GM18907 (cell line): ENCODE measurements at regions not wholly inside any gene's neighbourhood (a gene's known extent, or its start where the extent isn't known, plus 50 kb on each side); places are given as distances from the start of the nearest gene placed in this dataset.
"Not testable (repeated sequence)": the region's sequence is repeated elsewhere in the genome, so short reads cannot be mapped to it uniquely, and the experiment has no call there.

Experiments
- ATAC-seq: cut with Tn5 transposase; IDR thresholded peaks from one replicate; pipeline ENCODE4 v1.9.1; 2021; ENCODE audit warnings: mild to moderate bottlenecking, moderate library complexity; ENCODE audit not compliant: unreplicated experiment

- ATAC-seq, result no peak
These were observed 90.3 kb upstream of the RANBP6 start for GRCh38 chr9:6105738-6106137.

DNA sequence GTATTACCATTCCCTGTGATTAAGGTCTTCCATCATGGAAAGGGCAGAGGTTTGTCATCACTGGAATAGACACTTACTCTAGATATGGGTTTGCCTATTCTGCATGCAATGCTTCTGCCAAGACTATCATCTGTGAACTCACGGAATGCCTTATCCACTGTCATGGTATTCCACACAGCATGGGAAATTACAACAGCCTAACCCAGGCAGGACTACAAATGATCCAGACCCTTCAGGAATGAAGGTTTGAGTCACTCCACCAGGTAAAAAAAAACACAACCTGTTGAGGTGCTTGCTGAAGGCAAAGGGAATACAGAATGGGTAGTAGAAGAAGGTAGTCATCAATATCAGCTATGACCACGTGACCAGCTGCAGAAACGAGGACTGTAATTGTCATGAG lies 89.0 kb upstream of the RANBP6 start:
- not testable (repeated sequence) for ATAC-seq

GRCh38 chr9:6103911-6104310 lies 88.5 kb upstream of the RANBP6 start:
- not testable (repeated sequence) for ATAC-seq

DNA sequence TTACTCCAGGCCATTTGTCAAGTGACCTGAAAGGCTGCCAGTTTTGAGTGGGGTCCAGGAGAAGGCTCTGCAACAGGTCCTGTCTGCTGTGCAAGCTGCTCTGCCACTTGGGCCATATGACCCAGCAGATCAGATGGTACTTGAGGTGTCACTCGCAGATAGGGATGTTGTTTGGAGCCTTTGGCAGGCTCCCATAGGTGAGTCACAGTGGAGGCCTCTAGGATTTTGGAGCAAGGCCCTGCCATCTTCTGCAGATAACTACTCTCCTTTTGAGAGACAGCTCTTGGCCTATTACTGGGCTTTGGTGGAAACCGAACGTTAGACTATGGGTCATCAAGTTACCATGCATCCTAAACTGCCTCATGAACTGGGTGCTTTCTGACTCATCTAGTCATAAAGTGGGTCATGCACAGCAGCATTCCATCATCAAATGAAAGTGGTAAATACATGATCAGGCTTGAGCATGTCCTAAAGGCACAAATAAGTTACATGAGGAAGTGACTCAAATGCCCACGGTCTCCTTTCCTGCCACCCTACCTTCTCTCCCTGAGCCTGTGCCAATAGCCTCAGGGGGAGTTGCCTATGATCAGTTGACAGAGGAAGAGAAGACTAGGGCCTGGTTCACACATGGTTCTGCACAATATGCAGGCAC lies 87.0 kb upstream of the RANBP6 start:
- ATAC-seq, result not testable (repeated sequence)

- ATAC-seq, result not testable (repeated sequence)
These were observed 86.3 kb upstream of the RANBP6 start for GRCh38 chr9:6101725-6102124.

DNA sequence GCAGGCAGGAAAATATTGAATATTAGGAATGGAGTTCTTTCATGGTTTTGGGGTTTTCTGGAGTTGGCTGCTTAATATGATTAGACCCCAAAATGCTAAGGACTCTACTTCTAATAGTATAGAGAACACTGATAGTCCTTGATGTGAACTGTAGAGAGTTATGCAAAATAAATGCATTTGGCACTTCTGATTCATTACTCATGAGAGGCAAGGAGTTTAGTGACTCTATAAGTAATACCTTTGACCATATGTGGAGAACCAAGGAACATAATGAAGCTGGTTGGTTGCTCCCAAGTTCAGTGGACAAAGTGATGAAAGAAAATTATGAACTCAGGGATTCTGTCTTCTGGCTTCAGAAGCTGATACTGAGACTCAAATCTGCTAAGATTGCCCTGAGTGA lies 83.9 kb upstream of the RANBP6 start:
- ATAC-seq, result not testable (repeated sequence)

- ATAC-seq, result no peak
These were observed 83.0 kb upstream of the RANBP6 start for GRCh38 chr9:6098431-6098830.

- peak; percentile 69 for ATAC-seq
These were observed 81.4 kb upstream of the RANBP6 start for GRCh38 chr9:6096821-6097220.

DNA sequence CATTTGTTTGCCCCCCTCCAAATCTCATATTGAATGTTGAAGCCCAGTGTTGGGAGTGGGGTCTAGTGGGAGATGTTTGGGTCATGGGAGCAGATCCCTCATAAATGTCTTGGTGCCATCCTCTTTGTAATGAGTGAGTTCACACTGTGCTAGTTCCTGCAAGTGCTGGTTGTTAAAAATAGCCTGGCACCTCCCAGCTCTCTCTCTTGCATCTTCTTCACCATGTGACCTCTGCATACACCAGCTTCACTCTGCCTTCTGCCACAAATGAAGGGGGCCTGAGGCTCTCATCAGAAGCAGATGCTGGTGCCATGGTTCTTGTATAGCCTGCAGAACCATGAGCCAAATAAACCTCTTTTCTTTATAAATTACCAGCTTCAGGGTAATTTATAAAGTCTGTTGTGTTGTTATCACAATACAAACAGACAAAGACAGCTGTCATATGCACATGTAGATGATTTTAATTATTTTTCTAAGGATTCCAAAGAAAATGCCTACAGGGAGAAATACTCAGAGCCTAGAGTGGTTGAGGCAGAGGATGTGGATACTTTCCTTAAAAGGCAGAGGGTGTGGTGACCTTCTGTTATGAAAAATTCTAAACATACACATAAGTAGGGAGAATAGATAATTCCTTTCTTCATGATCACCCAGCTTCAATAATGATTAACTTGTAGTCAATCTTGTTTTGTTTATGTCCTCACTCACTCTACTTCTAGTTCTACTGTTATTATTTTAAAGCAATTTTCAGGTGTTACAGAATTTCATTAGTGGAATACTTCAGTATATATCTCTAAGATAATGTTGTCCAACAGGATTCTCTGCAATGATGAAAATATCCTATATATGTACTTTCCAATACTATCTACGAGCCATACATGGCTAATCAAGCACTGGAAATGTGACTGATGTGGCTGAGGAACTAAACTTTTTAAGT lies 75.1 kb upstream of the RANBP6 start:
- ATAC-seq, result no peak

- ATAC-seq, result no peak
These were observed 73.9 kb upstream of the RANBP6 start for GRCh38 chr9:6089300-6089699.

GRCh38 chr9:6086006-6086655 lies 70.7 kb upstream of the RANBP6 start:
- ATAC-seq, result no peak

- ATAC-seq, result peak; percentile 90
These were observed 64.8 kb upstream of the RANBP6 start for GRCh38 chr9:6080154-6080716.

GRCh38 chr9:6079386-6079785 lies 64.0 kb upstream of the RANBP6 start:
- ATAC-seq, result no peak

DNA sequence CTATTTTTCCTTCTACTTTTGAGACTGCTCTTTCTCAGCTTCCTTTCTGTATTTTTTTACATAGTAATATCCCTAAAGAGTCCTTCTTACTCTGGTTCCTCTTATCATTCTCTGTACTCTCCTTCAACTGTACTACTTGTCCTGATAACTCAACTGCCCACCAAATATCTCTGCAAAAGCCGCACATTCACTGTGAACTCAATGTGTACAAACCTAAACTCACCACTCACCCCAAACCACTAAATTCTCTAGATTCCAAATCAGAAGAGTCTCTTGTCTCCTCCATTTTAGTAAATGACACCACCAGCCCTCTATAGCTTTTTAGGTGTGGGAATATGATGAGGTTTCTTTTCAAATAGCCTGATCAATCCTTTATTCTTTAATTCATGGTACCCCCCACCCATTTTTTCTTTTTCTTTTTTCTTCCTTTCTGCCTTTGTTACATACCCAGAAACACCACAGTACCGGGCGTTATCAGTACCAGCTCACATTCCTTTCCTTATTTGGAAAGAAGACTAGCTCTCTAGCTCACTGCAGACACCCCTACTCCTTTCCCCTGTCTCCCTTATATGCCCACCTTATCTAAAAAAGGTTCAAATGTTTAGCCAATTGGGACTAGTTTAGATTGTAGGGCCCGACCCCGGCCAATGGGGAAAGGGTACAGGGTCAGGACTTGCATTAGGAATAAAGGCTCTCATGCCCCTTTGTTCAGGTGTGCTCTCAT lies 63.1 kb upstream of the RANBP6 start:
- no peak for ATAC-seq

GRCh38 chr9:6076851-6077250 lies 61.4 kb upstream of the RANBP6 start:
- ATAC-seq, result no peak

DNA sequence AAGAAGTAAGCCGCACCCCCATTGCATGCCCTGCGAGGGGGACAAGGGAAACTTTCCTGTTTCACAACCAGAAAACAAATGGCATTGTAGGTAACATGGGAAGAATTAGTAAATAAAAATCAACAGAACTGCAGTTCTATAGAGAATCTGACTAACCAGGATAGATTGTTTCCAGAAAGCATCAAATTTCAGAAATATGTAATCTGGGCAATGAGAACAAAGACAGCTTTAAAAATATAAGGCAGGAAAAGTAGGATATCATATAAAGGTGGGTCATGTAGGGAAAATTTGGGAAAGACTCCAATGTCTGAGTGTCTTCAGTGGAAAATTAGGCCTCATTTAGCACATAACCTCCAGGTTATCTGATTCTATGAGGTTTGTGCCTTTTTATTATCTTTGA lies 58.3 kb upstream of the RANBP6 start:
- no peak for ATAC-seq

DNA sequence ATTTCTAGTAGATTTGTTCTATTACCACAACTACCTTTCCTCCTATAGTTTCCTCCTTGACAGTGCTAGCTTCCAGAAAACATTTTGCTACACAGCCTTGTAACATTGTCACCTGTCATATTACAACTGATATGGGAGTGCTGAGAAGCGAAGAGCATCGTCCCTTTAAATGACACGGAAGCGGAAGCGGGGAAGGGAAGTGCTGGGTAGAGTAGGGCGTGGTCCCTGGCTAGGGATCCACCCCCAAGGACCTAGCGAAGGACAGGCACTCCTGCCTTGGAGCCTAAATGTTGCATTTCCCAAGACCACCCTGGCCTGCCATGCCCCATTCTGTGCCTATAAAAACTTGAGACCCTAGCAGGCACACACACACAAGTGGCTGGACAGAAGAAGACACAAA lies 57.4 kb upstream of the RANBP6 start:
- ATAC-seq, result no peak

GRCh38 chr9:6072453-6072852 lies 57.0 kb upstream of the RANBP6 start:
- ATAC-seq, result no peak

DNA sequence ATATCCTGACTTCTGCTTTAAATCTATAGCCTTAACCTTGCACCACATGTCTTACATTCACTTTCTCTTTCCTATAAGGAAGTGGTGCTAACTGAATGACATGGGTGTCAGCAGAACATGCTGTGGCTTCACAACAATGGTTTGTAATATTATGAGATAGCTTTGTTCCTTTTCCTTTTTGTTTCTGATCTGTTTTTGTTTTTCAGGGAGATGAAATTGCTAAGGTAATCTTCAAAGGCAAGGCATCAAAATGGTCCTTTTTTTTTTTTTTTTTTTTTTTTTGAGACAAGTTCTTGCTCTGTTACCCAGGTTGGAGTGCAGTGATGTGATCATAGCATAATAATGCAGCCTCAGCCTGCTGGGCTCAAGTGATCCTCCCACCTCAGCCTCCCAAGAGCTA lies 53.6 kb upstream of the RANBP6 start:
- peak; percentile 92 for ATAC-seq

- ATAC-seq, result no peak
These were observed 52.0 kb upstream of the RANBP6 start for GRCh38 chr9:6067426-6067825.
